WTC11 (cell line): ENCODE measurements at regions not wholly inside any gene's neighbourhood (a gene's known extent, or its start where the extent isn't known, plus 50 kb on each side); places are given as distances from the start of the nearest gene placed in this dataset.

Experiments
- ATAC-seq: fragments of 200-7000 bp; cut with Tn5 transposase; 2 replicates; pipeline ENCODE4 v1.10.0; 2021; ENCODE audit warnings: mild to moderate bottlenecking, moderate library complexity
- CTCF ChIA-PET: fragments of 300-600 bp; sonication (Branson Sonifier 250); formaldehyde crosslinking; loops from one replicate; lab custom pipeline; 2021; ENCODE audit warnings: antibody characterized with exemption; lab: Charles Lee
- POLR2A ChIA-PET: fragments of 350-600 bp; sonication (Branson Sonifier 250); formaldehyde crosslinking; loops from one replicate; lab custom pipeline; 2021; ENCODE audit warnings: antibody characterized with exemption; lab: Charles Lee
- DNase-seq: peaks from one replicate; pipeline ENCODE4 v3.0.0; 2021; ENCODE audit warnings: low spot score
- H3K27ac Mint-ChIP-seq: 2 replicates; pipeline ENCODE4 v1.8.0; 2021; ENCODE audit warnings: mixed read lengths
- H3K27me3 Mint-ChIP-seq: 2 replicates; pipeline ENCODE4 v1.8.0; 2021; ENCODE audit warnings: low read depth, mild to moderate bottlenecking, moderate library complexity, mixed read lengths
- H3K36me3 Mint-ChIP-seq: 2 replicates; pipeline ENCODE4 v1.8.0; 2021; ENCODE audit warnings: mixed read lengths
- H3K4me1 Mint-ChIP-seq: 2 replicates; pipeline ENCODE4 v1.8.0; 2022; ENCODE audit warnings: mixed read lengths
- H3K4me3 Mint-ChIP-seq: 2 replicates; pipeline ENCODE4 v1.8.0; 2021; ENCODE audit warnings: mild to moderate bottlenecking, moderate library complexity, mixed read lengths
- H3K9me3 Mint-ChIP-seq: 2 replicates; pipeline ENCODE4 v1.8.0; 2021; ENCODE audit warnings: mixed read lengths
- E2F1 ChIP-seq: sonication (generic); formaldehyde crosslinking; IDR thresholded peaks from 2 replicates; pipeline ENCODE4 v1.8.0; 2022; ENCODE audit warnings: mild to moderate bottlenecking, missing genetic modification reagents
- EMX1 ChIP-seq: fragments of 250-450 bp; sonication (Bioruptor Pico); IDR thresholded peaks from 2 replicates; pipeline ENCODE4 v1.8.0; 2021; ENCODE audit warnings: mild to moderate bottlenecking
- ETV6 ChIP-seq: sonication (generic); formaldehyde crosslinking; IDR thresholded peaks from 2 replicates; pipeline ENCODE4 v1.8.1; 2022; ENCODE audit warnings: mild to moderate bottlenecking, missing genetic modification reagents
- FOXP4 ChIP-seq: sonication (generic); formaldehyde crosslinking; IDR thresholded peaks from 2 replicates; pipeline ENCODE4 v1.8.0; 2022; ENCODE audit warnings: mild to moderate bottlenecking, missing genetic modification reagents
- MXD4 ChIP-seq: fragments of 250-450 bp; sonication (Bioruptor Pico); IDR thresholded peaks from 2 replicates; pipeline ENCODE4 v1.8.0; 2021; ENCODE audit warnings: mild to moderate bottlenecking, moderate library complexity, borderline replicate concordance
- NR2C2 ChIP-seq: sonication (generic); formaldehyde crosslinking; IDR thresholded peaks from 2 replicates; pipeline ENCODE4 v1.8.0; 2022; ENCODE audit warnings: mild to moderate bottlenecking, missing genetic modification reagents
- PRRX2 ChIP-seq: fragments of 250-450 bp; sonication (Bioruptor Pico); IDR thresholded peaks from 2 replicates; pipeline ENCODE4 v1.8.0; 2021; ENCODE audit warnings: mild to moderate bottlenecking
- SMAD4 ChIP-seq: sonication (generic); formaldehyde crosslinking; IDR thresholded peaks from 2 replicates; pipeline ENCODE4 v1.8.0; 2022; ENCODE audit warnings: mild to moderate bottlenecking, missing genetic modification reagents
- TEAD1 ChIP-seq: sonication (generic); formaldehyde crosslinking; IDR thresholded peaks from 2 replicates; pipeline ENCODE4 v1.8.0; 2022; ENCODE audit warnings: mild to moderate bottlenecking, missing genetic modification reagents
- USF2 ChIP-seq: sonication (generic); formaldehyde crosslinking; IDR thresholded peaks from 2 replicates; pipeline ENCODE4 v1.8.1; 2023; ENCODE audit warnings: mild to moderate bottlenecking, missing genetic modification reagents, moderate library complexity
- ZNF263 ChIP-seq: sonication (generic); formaldehyde crosslinking; IDR thresholded peaks from 2 replicates; pipeline ENCODE4 v1.8.1; 2022; ENCODE audit warnings: low read depth, mild to moderate bottlenecking, moderate library complexity, missing genetic modification reagents
- TF ChIP-seq, protein P1 (sequence below): sonication (generic); formaldehyde crosslinking; IDR thresholded peaks from 2 replicates; pipeline ENCODE4 v1.8.0; 2022; ENCODE audit warnings: mild to moderate bottlenecking, missing genetic modification reagents
- TF ChIP-seq, protein P2 (sequence below): fragments of 250-450 bp; sonication (Bioruptor Pico); IDR thresholded peaks from 2 replicates; pipeline ENCODE4 v1.9.0; 2021; ENCODE audit warnings: moderate library complexity, mild to moderate bottlenecking, inconsistent platforms, borderline replicate concordance
- TF ChIP-seq, protein P3 (sequence below): sonication (generic); formaldehyde crosslinking; IDR thresholded peaks from 2 replicates; pipeline ENCODE4 v1.8.1; 2022; ENCODE audit warnings: low read depth, missing genetic modification reagents, borderline replicate concordance
- TF ChIP-seq, protein P4 (sequence below): fragments of 250-450 bp; sonication (Bioruptor Pico); conservative IDR thresholded peaks from 2 replicates; pipeline ENCODE4 v1.9.0; 2021; ENCODE audit warnings: mild to moderate bottlenecking
- TF ChIP-seq, protein P5 (sequence below): sonication (generic); formaldehyde crosslinking; IDR thresholded peaks from 2 replicates; pipeline ENCODE4 v1.8.0; 2022; ENCODE audit warnings: mild to moderate bottlenecking, missing genetic modification reagents

- no peak for ATAC-seq
- CTCF ChIA-PET = no interaction called here
- no peak for TF ChIP-seq MXD4 (CRISPR knock-in tag)
- no peak for TF ChIP-seq FOXP4
- TF ChIP-seq, all 79 proteins: peak for 0
- no peak for DNase-seq
- Mint-ChIP-seq H3K27ac (no peak overlapping the region), H3K9me3 (peaks cover 7% of the 10 kb centered on the region), H3K27me3 (no peaks in the 10 kb centered on the region), H3K4me1 (peaks cover 9% of the 10 kb centered on the region), H3K4me3 (no peak overlapping the region), H3K36me3 (no peaks in the 10 kb centered on the region)
- POLR2A ChIA-PET = no interaction called here
Observed at GRCh38 chr7:33719059-33719581, 186.2 kb upstream of the BMPER start.

DNA sequence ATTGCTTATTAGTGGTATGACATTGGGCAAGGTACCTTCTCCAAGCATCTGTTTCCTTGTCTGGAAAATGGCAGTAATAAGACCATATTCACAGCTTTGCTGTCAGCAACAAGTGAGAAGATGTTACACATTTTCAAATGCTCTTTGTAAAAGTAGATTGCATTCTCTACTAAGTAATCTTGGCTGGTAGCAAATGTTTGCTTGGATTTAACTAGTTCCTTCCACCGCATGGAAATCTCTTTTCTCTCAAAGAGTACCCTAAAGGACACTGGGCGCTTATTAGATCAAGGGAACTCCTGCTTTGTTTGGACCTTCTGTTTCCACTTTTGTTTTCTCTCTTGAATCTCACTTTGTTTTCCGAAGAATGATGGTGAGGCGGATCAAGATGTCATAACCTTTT is 185.2 kb upstream of the BMPER start:
- ATAC-seq = no peak

More for the DNA sequence above, 185.2 kb upstream of the BMPER start:
- Mint-ChIP-seq H3K27me3 (no peaks in the 10 kb centered on the region), H3K4me3 (no peak overlapping the region), H3K36me3 (no peaks in the 10 kb centered on the region), H3K4me1 (peaks cover 9% of the 10 kb centered on the region)
- CTCF ChIA-PET = no interaction called here
- no peak for DNase-seq
- POLR2A ChIA-PET = no interaction called here
- TF ChIP-seq, protein P1, sequence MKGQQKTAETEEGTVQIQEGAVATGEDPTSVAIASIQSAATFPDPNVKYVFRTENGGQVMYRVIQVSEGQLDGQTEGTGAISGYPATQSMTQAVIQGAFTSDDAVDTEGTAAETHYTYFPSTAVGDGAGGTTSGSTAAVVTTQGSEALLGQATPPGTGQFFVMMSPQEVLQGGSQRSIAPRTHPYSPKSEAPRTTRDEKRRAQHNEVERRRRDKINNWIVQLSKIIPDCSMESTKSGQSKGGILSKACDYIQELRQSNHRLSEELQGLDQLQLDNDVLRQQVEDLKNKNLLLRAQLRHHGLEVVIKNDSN (CRISPR knock-in tag) = no peak
- TF ChIP-seq, protein P2, sequence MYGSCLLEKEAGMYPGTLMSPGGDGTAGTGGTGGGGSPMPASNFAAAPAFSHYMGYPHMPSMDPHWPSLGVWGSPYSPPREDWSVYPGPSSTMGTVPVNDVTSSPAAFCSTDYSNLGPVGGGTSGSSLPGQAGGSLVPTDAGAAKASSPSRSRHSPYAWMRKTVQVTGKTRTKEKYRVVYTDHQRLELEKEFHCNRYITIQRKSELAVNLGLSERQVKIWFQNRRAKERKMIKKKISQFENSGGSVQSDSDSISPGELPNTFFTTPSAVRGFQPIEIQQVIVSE (CRISPR knock-in tag) = no peak
- TF ChIP-seq TEAD1 (CRISPR knock-in tag) = no peak
- TF ChIP-seq, protein P3, sequence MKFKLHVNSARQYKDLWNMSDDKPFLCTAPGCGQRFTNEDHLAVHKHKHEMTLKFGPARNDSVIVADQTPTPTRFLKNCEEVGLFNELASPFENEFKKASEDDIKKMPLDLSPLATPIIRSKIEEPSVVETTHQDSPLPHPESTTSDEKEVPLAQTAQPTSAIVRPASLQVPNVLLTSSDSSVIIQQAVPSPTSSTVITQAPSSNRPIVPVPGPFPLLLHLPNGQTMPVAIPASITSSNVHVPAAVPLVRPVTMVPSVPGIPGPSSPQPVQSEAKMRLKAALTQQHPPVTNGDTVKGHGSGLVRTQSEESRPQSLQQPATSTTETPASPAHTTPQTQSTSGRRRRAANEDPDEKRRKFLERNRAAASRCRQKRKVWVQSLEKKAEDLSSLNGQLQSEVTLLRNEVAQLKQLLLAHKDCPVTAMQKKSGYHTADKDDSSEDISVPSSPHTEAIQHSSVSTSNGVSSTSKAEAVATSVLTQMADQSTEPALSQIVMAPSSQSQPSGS (CRISPR knock-in tag) = no peak
- no peak for TF ChIP-seq ETV6 (CRISPR knock-in tag)
- TF ChIP-seq, protein P4, sequence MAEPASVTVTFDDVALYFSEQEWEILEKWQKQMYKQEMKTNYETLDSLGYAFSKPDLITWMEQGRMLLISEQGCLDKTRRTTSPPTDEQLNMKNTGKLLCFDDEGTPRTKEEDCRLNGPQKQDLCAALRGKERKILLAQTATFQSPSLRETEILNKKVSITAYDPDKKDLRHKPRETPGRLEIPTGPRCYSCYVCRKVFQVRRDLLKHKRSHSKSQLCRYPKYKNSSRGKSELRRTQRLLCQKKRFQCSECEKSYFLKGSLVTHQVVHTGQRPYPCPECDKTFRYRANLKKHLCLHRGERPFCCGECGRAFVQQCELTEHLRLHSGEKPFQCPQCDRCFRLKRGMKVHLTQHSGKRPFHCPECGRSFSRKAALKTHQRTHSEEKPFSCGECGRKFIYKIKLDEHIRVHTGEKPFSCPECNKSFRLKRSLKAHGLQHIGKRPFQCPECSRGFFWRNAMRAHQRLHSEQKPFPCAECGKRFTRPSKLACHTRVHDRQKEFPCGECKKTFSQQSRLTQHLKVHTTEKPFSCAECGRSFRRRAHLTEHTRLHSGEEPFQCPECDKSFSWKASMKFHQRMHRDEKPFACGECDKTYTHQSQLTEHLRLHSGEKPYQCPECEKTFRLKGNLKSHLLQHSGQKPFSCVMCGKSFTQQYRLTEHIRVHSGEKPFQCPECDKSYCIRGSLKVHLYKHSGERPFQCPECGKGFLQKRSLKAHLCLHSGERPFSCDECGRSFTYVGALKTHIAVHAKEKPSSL = no peak
- no peak for TF ChIP-seq USF2 (CRISPR knock-in tag)
- TF ChIP-seq ZNF263 (CRISPR knock-in tag) = no peak
- TF ChIP-seq PRRX2 (CRISPR knock-in tag) = no peak
- no peak for TF ChIP-seq SMAD4
- no peak for TF ChIP-seq E2F1
- no peak for TF ChIP-seq NR2C2 (CRISPR knock-in tag)
- TF ChIP-seq, protein P5, sequence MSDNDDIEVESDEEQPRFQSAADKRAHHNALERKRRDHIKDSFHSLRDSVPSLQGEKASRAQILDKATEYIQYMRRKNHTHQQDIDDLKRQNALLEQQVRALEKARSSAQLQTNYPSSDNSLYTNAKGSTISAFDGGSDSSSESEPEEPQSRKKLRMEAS (CRISPR knock-in tag) = no peak
- no peak for TF ChIP-seq EMX1
- TF ChIP-seq, all 79 proteins: peak for 0
- Mint-ChIP-seq H3K27ac (no peak overlapping the region), H3K9me3 (peaks cover 5% of the 10 kb centered on the region)
